ENCODE measurements at regions not wholly inside any gene's neighbourhood (a gene's known extent, or its start where the extent isn't known, plus 50 kb on each side); places are given as distances from the start of the nearest gene placed in this dataset.

DNA sequence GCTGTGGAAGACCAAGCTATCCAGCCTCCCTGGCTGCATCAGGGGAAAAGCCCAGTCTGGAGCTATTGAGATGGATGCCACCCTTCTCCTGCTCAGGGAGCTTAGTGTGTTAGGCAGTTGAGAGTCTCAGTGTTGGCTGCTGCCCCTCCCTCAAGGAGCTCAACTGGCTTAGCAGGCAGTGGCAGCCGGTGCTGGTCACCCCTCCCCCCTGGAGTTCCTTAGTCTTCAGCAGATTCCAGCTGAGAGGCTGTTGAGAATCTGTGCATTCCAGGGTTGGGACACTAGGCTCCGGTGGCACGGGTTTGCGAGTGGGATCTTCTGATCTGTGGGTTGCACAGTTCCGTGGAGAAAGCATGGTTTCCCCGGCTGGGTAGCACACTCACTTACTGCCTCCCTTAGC lies 883.8 kb downstream of the NSUN3 start:
- no peak for TF ChIP-seq POLR2A (IDR thresholded peaks at IDR 0.05)
- TF ChIP-seq, protein P1, sequence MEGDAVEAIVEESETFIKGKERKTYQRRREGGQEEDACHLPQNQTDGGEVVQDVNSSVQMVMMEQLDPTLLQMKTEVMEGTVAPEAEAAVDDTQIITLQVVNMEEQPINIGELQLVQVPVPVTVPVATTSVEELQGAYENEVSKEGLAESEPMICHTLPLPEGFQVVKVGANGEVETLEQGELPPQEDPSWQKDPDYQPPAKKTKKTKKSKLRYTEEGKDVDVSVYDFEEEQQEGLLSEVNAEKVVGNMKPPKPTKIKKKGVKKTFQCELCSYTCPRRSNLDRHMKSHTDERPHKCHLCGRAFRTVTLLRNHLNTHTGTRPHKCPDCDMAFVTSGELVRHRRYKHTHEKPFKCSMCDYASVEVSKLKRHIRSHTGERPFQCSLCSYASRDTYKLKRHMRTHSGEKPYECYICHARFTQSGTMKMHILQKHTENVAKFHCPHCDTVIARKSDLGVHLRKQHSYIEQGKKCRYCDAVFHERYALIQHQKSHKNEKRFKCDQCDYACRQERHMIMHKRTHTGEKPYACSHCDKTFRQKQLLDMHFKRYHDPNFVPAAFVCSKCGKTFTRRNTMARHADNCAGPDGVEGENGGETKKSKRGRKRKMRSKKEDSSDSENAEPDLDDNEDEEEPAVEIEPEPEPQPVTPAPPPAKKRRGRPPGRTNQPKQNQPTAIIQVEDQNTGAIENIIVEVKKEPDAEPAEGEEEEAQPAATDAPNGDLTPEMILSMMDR (IDR thresholded peaks at IDR 0.05): no peak

Data from body of pancreas (tissue), 4 donors.